HG03520 (cell line): ENCODE measurements at regions not wholly inside any gene's neighbourhood (a gene's known extent, or its start where the extent isn't known, plus 50 kb on each side); places are given as distances from the start of the nearest gene placed in this dataset.
A peak's percentile ranks its signal among the peaks of the same experiment; 100 is the strongest.
"Not testable (repeated sequence)": the region's sequence is repeated elsewhere in the genome, so short reads cannot be mapped to it uniquely, and the experiment has no call there.

Experiments
- ATAC-seq: cut with Tn5 transposase; IDR thresholded peaks from one replicate; pipeline ENCODE4 v1.9.1; 2021; ENCODE audit warnings: mild to moderate bottlenecking, moderate library complexity; ENCODE audit not compliant: unreplicated experiment

- no peak for ATAC-seq
Observed at GRCh38 chr2:150371044-150371818, 116.2 kb downstream of the RND3 start.

- no peak for ATAC-seq
Observed at GRCh38 chr2:150370561-150370960, 116.9 kb downstream of the RND3 start.

GRCh38 chr2:150369862-150370261 is 117.6 kb downstream of the RND3 start:
- no peak for ATAC-seq

DNA sequence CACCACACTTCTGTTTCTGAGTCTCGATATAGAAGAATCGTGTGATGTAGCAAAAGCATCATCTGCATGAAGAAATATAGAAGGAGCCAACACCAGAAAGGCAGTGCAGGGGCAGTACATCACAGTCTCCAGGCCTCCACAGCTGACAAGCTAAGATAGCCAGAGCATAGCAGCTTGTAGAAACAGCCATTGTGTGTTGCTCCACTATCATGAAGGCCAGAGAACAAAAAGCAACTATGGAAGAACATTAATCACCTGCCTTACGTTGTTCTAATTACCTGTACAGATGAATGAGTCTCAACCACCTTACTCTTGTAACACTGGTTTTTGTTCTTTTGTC is 129.0 kb downstream of the RND3 start:
- ATAC-seq = no peak

DNA sequence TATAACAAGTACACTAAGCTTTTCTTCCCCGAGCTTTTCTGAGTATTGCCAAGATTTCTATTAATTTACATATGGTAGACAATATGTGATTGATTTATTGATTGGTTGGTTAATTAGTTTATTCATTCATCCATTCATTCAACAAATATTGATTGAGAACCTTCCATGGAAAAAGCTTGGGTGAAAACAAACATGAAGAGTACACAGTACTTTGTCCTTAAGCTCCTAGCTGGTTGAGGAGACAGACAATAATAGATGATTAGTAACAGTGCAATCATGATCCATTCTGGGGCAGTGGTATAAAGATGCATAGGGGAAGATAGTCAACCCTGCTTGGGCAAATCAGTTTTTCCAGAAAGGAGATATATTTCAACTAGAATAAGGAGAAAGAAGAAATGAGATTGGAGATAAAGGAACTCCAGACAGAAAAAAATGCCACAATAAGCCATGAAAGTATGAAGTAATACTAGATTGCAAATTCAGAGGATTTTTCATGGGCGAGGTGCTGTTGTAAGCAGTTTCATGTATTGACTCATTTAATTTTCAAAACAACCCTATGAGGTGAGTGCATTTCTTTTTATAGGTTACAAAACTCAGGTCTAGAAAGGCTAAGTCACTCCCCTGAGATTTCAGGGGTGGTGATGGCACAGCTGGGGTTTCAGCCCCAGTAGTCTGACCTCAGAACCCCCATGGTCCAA is 129.5 kb downstream of the RND3 start:
- ATAC-seq = peak; percentile 97

- ATAC-seq = no peak
Observed at GRCh38 chr2:150355440-150355839, 132.0 kb downstream of the RND3 start.

DNA sequence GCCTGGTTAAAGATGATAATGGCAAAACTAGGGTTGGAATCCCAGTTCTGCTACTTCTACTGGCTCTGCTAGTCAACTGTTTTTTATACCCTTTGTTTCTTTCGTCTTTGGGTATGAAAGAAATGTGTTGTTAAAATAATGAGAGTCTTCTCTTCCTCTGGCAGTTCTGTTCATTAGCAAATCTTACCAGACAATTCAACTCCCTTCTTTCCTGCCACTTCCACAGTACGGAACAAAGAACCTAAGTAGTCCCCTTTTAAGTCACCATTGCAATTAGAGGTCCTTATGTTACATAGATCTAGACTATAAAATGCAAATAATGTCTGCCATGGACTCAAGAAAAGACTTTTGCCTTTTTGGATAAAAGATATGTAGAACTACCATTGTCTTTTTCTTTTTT is 134.1 kb downstream of the RND3 start:
- no peak for ATAC-seq

DNA sequence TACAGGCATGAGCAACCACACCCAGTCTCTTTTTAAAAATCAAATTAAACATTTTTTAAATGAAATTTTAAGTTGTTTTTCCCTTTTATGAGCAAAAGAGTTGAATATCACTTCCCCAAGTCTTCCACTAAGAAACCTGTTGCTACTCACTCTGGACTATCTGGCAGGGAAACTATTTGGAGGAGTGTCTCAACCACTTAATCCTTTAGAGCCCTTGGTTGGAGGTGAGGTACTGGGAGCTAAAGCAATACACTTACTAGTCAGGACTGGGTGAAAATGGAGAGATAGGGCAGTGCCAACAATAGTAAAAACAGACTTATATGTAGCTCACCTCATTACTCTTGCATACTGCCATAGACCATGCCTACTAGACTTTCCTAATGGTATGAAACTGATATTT is 135.5 kb downstream of the RND3 start:
- ATAC-seq = no peak

GRCh38 chr2:150350500-150350899 is 137.0 kb downstream of the RND3 start:
- no peak for ATAC-seq

GRCh38 chr2:150346806-150347205 is 140.7 kb downstream of the RND3 start:
- no peak for ATAC-seq

DNA sequence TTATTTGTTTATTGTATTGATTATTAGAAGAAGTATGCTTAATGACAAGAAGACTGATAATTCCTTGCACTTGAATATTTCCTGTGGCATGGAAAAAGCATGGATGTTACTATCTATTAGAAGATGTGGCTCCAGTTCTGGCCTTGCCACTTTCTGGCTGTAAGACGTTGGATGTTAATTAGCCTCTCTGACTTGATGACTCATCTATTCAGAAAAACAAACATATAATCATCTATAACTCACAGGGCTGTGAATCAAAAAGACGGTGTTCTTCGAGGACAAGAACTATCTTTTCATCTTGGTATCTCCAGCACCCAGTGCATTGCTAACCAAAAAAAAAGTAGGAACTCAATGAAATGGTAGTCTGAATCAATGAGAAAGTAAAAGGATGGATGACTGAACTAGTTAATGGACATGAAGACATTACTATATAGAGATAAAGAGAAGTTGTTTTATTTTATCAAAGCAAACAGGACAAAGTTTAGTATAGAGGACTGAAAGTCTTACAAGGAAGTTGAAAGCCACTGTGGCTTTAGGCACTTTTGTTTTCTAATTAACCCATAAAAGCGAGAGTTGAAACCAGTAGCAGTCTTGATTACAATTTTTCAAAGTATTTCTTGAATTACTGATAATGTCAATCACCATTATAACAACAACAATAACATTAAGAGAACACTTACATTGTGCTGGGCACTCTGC is 145.3 kb downstream of the RND3 start:
- ATAC-seq = no peak

GRCh38 chr2:150339951-150340350 is 147.5 kb downstream of the RND3 start:
- ATAC-seq = no peak

DNA sequence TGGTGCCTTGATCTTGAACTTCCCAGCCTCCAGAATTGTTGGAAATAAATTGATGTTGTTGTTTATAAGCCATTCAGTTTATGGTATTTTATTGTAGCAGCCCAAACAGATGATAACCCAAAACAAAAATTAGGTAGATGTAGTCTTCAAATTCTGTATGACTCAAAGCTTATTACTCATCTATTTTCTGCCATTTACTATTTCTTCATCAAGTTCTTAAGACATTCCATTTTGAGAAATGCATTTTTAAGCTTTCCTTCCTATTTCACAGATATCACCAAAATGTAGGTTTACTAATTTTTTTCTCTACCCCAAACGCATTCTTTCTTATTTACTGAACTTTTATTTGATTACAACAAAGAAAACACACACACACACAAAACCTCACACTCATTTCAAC is 148.2 kb downstream of the RND3 start:
- ATAC-seq = no peak

DNA sequence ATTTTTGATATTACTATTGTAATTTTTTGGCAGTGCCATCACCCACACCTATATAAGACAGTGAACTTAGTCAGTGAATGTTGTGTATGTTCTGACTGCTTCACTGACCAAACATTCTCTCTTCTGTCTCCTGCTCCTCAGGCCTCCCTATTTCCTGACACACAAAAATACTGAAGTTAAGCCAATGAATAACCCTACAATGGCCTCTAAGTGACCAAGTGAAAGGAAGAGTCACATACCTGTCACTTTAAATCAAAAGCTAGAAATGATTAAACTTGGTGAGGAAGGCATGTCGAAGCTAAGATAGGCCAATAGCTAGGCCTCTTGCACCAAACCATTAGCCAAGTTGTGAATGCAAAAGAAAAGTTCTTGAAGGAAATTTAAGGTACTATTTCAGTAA is 151.9 kb downstream of the RND3 start:
- no peak for ATAC-seq

DNA sequence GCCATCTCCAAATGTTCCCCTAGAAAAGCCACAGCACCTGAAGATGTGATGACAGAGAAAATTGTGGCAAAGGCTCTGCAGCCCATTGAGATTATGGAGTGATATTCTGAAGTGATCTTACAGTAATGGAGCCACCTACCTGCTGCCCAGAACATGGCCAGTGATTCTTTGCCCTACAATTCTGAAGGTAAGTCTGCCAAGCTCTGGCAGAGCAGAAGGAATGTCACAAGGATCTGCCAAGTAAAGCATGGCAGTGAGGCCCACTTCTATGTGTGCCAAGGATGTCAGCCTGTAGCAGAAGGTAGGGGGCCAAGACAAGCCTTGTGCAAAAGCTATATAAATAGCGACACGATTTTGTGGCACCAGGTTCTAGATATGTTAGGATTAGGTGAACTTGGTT is 155.1 kb downstream of the RND3 start:
- ATAC-seq = no peak

DNA sequence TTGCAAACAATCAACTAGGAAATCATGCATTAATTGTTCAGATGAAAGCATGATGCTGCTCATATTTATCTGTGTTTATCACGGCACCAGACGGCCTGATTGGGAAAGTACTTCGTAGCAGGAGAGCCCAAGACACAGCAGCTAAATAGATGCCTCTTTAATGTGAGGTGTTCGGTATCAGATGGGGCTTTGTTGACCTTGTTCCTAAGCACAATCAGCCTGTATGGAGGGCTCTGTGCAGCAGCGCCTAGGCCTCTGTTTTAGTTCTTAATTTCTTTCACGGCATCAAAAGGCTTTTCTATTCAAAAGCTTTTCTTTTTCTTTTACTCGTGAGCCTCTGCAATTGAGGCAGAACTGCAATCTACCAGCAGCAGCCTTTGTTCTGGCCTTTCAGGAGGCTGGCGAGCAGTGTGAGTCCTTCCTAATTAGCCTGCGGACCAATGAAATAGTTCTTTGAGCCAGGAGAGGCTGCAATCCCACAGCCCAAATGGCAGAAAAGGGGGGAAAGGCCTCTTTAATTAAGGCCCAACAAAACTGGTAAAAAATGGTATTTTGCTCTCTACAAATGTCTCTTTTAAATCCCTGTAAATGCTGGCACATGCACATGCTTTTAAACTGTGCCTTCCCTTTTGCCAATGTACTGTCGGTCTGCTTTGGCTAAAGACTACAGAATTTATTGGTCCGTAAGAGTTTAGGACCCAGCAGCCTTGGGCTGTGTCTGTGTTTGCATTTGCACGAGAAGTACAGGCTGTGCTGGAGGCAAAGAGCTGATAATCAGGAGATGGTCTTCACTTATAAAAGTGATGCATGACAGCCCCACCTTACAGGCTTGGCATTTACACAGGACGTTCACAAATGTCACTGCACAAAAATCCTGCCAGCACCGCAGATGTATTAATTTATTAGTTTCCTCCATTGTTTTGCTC is 159.6 kb downstream of the RND3 start:
- ATAC-seq = no peak

- no peak for ATAC-seq
Observed at GRCh38 chr2:150325656-150326314, 161.7 kb downstream of the RND3 start.

GRCh38 chr2:150323071-150323470 is 164.4 kb downstream of the RND3 start:
- not testable (repeated sequence) for ATAC-seq

DNA sequence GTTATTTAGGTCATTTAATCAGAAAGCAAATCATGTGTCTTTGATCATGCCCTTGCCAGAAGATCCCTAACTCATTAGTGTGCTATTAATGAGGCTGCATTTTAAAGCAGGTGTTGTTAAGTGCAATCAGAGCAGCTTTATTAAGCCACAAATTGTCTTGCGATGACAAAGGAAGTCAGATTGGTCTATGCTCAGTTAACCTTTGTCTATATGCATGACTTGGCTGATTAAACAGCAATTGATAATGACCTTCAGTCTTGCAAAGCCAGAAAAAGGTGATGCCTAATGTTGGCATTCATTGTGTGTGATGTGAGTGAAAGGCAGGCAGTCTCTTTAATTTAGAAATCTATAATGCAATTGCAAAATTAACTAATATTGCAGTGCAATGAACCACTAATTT is 166.9 kb downstream of the RND3 start:
- ATAC-seq = no peak
